HEK293 (cell line): ENCODE measurements at regions not wholly inside any gene's neighbourhood (a gene's known extent, or its start where the extent isn't known, plus 50 kb on each side); places are given as distances from the start of the nearest gene placed in this dataset.

ENCODE experiments used
- CTCF ChIA-PET: fragments of 350-600 bp; formaldehyde crosslinking; extraction: SDS; loops from one replicate; lab custom pipeline; 2021; ENCODE audit warnings: antibody characterized with exemption; lab: Yijun Ruan, JAX
- POLR2A ChIA-PET: fragments of 300-600 bp; formaldehyde crosslinking; extraction: SDS; loops from one replicate; lab custom pipeline; 2020; ENCODE audit warnings: antibody characterized with exemption, inconsistent platforms; lab: Yijun Ruan, JAX
- H3K27ac ChIP-seq: fragments of 200-500 bp; sonication (Bioruptor generic); 2 replicates; pipeline ENCODE4 v1.5.1; 2014; ENCODE audit warnings: low read depth, low read length, control low read depth, inconsistent platforms; ENCODE audit errors: extremely low read depth
- H3K36me3 ChIP-seq, 2 experiments: fragments of 200-500 bp in 1 of 2; sonication (Bioruptor generic) in 1 of 2; 1 replicate in 1 of 2; 2 replicates in 1 of 2; pipeline ENCODE4 v1.5.1; 2014 to 2017; ENCODE audit warnings: inconsistent platforms in 2 of 2, low read length in 2 of 2; ENCODE audit not compliant: control insufficient read depth in 2 of 2, insufficient read depth in 1 of 2
- H3K4me1 ChIP-seq: fragments of 200-500 bp; sonication (Bioruptor generic); 2 replicates; pipeline ENCODE4 v1.5.1; 2014; ENCODE audit warnings: mild to moderate bottlenecking, low read length, inconsistent platforms; ENCODE audit not compliant: control insufficient read depth, insufficient read depth
- H3K4me3 ChIP-seq: 2 replicates; pipeline ENCODE4 v1.5.1; 2011; ENCODE audit warnings: low read depth, mild to moderate bottlenecking, control low read depth, low read length, moderate library complexity
- H3K9me3 ChIP-seq: fragments of 200-500 bp; sonication (Bioruptor generic); 2 replicates; pipeline ENCODE4 v1.5.1; 2014; ENCODE audit warnings: low read depth, low read length, inconsistent platforms; ENCODE audit not compliant: control insufficient read depth, insufficient read depth
- ATF2 ChIP-seq: fragments of 450-650 bp; formaldehyde crosslinking; IDR thresholded peaks from 2 replicates; pipeline ENCODE4 v1.5.1; 2016; ENCODE audit warnings: missing biosample characterization, missing genetic modification characterization, low read depth
- HOXA7 ChIP-seq: sonication (generic); formaldehyde crosslinking; IDR thresholded peaks from 2 replicates; pipeline ENCODE4 v1.8.1; 2022; ENCODE audit warnings: missing genetic modification reagents, borderline replicate concordance
- KLF16 ChIP-seq: fragments of 450-650 bp; formaldehyde crosslinking; IDR thresholded peaks from 2 replicates; pipeline ENCODE4 v1.5.1; 2017; ENCODE audit warnings: missing biosample characterization, missing genetic modification characterization
- MZF1 ChIP-seq: fragments of 450-650 bp; formaldehyde crosslinking; IDR thresholded peaks from 2 replicates; pipeline ENCODE4 v1.5.1; 2017; ENCODE audit warnings: missing biosample characterization, missing genetic modification characterization, borderline replicate concordance
- RBAK ChIP-seq: fragments of 450-650 bp; formaldehyde crosslinking; IDR thresholded peaks from 2 replicates; pipeline ENCODE4 v1.5.1; 2016; ENCODE audit warnings: missing biosample characterization, missing genetic modification characterization
- REPIN1 ChIP-seq: fragments of 450-650 bp; formaldehyde crosslinking; IDR thresholded peaks from 2 replicates; pipeline ENCODE4 v1.5.1; 2017; ENCODE audit warnings: missing biosample characterization, missing genetic modification characterization, low read depth
- YY1 ChIP-seq: fragments of 450-650 bp; formaldehyde crosslinking; IDR thresholded peaks from 2 replicates; pipeline ENCODE4 v1.5.1; 2018; ENCODE audit warnings: missing biosample characterization, missing genetic modification characterization
- ZBTB26 ChIP-seq: fragments of 450-650 bp; formaldehyde crosslinking; optimal IDR thresholded peaks from 2 replicates; pipeline ENCODE3; 2016; ENCODE audit warnings: missing biosample characterization, mild to moderate bottlenecking, missing genetic modification characterization
- ZFP69B ChIP-seq: fragments of 450-650 bp; formaldehyde crosslinking; IDR thresholded peaks from 2 replicates; pipeline ENCODE4 v1.5.1; 2016; ENCODE audit warnings: missing biosample characterization, missing genetic modification characterization
- ZNF10 ChIP-seq: fragments of 450-650 bp; formaldehyde crosslinking; IDR thresholded peaks from 2 replicates; pipeline ENCODE4 v1.5.1; 2017; ENCODE audit warnings: missing biosample characterization, missing genetic modification characterization
- ZNF132 ChIP-seq: fragments of 450-650 bp; formaldehyde crosslinking; IDR thresholded peaks from 2 replicates; pipeline ENCODE4 v1.5.1; 2017; ENCODE audit warnings: missing biosample characterization, missing genetic modification characterization, borderline replicate concordance
- ZNF133 ChIP-seq: fragments of 450-650 bp; formaldehyde crosslinking; IDR thresholded peaks from 2 replicates; pipeline ENCODE4 v1.5.1; 2016; ENCODE audit warnings: missing biosample characterization, missing genetic modification characterization
- ZNF138 ChIP-seq: fragments of 450-650 bp; formaldehyde crosslinking; IDR thresholded peaks from 2 replicates; pipeline ENCODE4 v1.5.1; 2016; ENCODE audit warnings: missing biosample characterization, missing genetic modification characterization, borderline replicate concordance
- ZNF140 ChIP-seq: fragments of 450-650 bp; formaldehyde crosslinking; IDR thresholded peaks from 2 replicates; pipeline ENCODE4 v1.5.1; 2016; ENCODE audit warnings: missing biosample characterization, missing genetic modification characterization
- ZNF148 ChIP-seq: fragments of 450-650 bp; formaldehyde crosslinking; IDR thresholded peaks from 2 replicates; pipeline ENCODE4 v1.5.0; 2017; ENCODE audit warnings: missing biosample characterization, missing genetic modification characterization, borderline replicate concordance
- ZNF2 ChIP-seq: fragments of 450-650 bp; formaldehyde crosslinking; IDR thresholded peaks from 2 replicates; pipeline ENCODE4 v1.5.1; 2016; ENCODE audit warnings: missing biosample characterization, missing genetic modification characterization
- ZNF324 ChIP-seq: fragments of 450-650 bp; formaldehyde crosslinking; IDR thresholded peaks from 2 replicates; pipeline ENCODE4 v1.5.1; 2016; ENCODE audit warnings: missing biosample characterization, missing genetic modification characterization
- ZNF354C ChIP-seq: fragments of 450-650 bp; formaldehyde crosslinking; IDR thresholded peaks from 2 replicates; pipeline ENCODE4 v1.5.1; 2016; ENCODE audit warnings: missing biosample characterization, missing genetic modification characterization, low read depth, borderline replicate concordance
- ZNF394 ChIP-seq: fragments of 450-650 bp; formaldehyde crosslinking; IDR thresholded peaks from 2 replicates; pipeline ENCODE4 v1.5.1; 2016; ENCODE audit warnings: missing biosample characterization, missing genetic modification characterization, mild to moderate bottlenecking, moderate library complexity, borderline replicate concordance
- ZNF449 ChIP-seq: fragments of 450-650 bp; formaldehyde crosslinking; IDR thresholded peaks from 2 replicates; pipeline ENCODE4 v1.5.1; 2017; ENCODE audit warnings: missing biosample characterization, mild to moderate bottlenecking, missing genetic modification characterization, moderate library complexity
- ZNF558 ChIP-seq: fragments of 450-650 bp; formaldehyde crosslinking; IDR thresholded peaks from 2 replicates; pipeline ENCODE4 v1.5.1; 2016; ENCODE audit warnings: missing biosample characterization, missing genetic modification characterization
- ZNF610 ChIP-seq: fragments of 450-650 bp; formaldehyde crosslinking; IDR thresholded peaks from 2 replicates; pipeline ENCODE4 v1.5.1; 2016; ENCODE audit warnings: missing biosample characterization, missing genetic modification characterization, borderline replicate concordance
- ZNF664 ChIP-seq: fragments of 450-650 bp; formaldehyde crosslinking; IDR thresholded peaks from 2 replicates; pipeline ENCODE4 v1.5.1; 2016; ENCODE audit warnings: missing biosample characterization, missing genetic modification characterization
- ZNF670 ChIP-seq: fragments of 450-650 bp; formaldehyde crosslinking; IDR thresholded peaks from 2 replicates; pipeline ENCODE4 v1.5.1; 2016; ENCODE audit warnings: missing biosample characterization, missing genetic modification characterization, low read depth
- ZNF785 ChIP-seq: fragments of 450-650 bp; formaldehyde crosslinking; IDR thresholded peaks from 2 replicates; pipeline ENCODE4 v1.5.1; 2016; ENCODE audit warnings: missing biosample characterization, missing genetic modification characterization
- ZNF843 ChIP-seq: fragments of 450-650 bp; formaldehyde crosslinking; IDR thresholded peaks from 2 replicates; pipeline ENCODE4 v1.5.1; 2016; ENCODE audit warnings: missing biosample characterization, missing genetic modification characterization
- ZSCAN23 ChIP-seq: fragments of 450-650 bp; formaldehyde crosslinking; IDR thresholded peaks from 2 replicates; pipeline ENCODE4 v1.5.1; 2016; ENCODE audit warnings: missing biosample characterization, missing genetic modification characterization

- H3K4me3 ChIP-seq = no peak overlapping the region
- TF ChIP-seq ZBTB26 (no peak), ZSCAN23 (tag by site-specific recombination) (no peak), KLF16 (tag by site-specific recombination) (no peak), HOXA7 (no peak), ZNF324 (no peak), ZNF133 (tag by site-specific recombination) (no peak), ZNF132 (tag by site-specific recombination) (no peak), REPIN1 (tag by site-specific recombination) (no peak), ZNF138 (tag by site-specific recombination) (no peak), ZNF394 (tag by site-specific recombination) (no peak), ZNF148 (no peak), YY1 (tag by site-specific recombination) (no peak), ZNF449 (tag by site-specific recombination) (no peak), ZNF354C (tag by site-specific recombination) (no peak), ZNF558 (tag by site-specific recombination) (no peak), ATF2 (no peak), ZNF664 (no peak), ZNF670 (tag by site-specific recombination) (no peak), ZNF10 (tag by site-specific recombination) (no peak), ZNF785 (no peak)
- H3K9me3 ChIP-seq = no peaks in the 10 kb centered on the region
- no peaks in the 10 kb centered on the region for H3K4me1 ChIP-seq
- CTCF ChIA-PET = no interaction called here
- no peaks in the 10 kb centered on the region for H3K36me3 ChIP-seq
- POLR2A ChIA-PET = no interaction called here
- no peak overlapping the region for H3K27ac ChIP-seq
Observed at GRCh38 chr1:217066794-217067193, 343.6 kb upstream of the ESRRG start.

GRCh38 chr1:217063172-217063908, 340.1 kb upstream of the ESRRG start:
- ChIA-PET CTCF (interaction anchor here (0.6 to 1.1 kb wide), 2 partner anchors 14 kb away, joined by 3 to 6 read pairs; no protein-coding TSS in a partner anchor), POLR2A (no interaction called here)
- H3K9me3 ChIP-seq = no peaks in the 10 kb centered on the region
- H3K4me1 ChIP-seq = no peaks in the 10 kb centered on the region
- H3K27ac ChIP-seq = no peak overlapping the region
- no peaks in the 10 kb centered on the region for H3K36me3 ChIP-seq
- no peak overlapping the region for H3K4me3 ChIP-seq
- no peak for TF ChIP-seq ZNF843 (tag by site-specific recombination)
- no peak for TF ChIP-seq ZNF610
- TF ChIP-seq RBAK (tag by site-specific recombination) = no peak
- no peak for TF ChIP-seq ZNF2 (tag by site-specific recombination)
- no peak for TF ChIP-seq MZF1
- TF ChIP-seq ZFP69B (tag by site-specific recombination) = no peak
- no peak for TF ChIP-seq ZNF140 (tag by site-specific recombination)
- TF ChIP-seq ZNF148 = no peak
